ENCODE measurements at regions not wholly inside any gene's neighbourhood (a gene's known extent, or its start where the extent isn't known, plus 50 kb on each side); places are given as distances from the start of the nearest gene placed in this dataset.

DNA sequence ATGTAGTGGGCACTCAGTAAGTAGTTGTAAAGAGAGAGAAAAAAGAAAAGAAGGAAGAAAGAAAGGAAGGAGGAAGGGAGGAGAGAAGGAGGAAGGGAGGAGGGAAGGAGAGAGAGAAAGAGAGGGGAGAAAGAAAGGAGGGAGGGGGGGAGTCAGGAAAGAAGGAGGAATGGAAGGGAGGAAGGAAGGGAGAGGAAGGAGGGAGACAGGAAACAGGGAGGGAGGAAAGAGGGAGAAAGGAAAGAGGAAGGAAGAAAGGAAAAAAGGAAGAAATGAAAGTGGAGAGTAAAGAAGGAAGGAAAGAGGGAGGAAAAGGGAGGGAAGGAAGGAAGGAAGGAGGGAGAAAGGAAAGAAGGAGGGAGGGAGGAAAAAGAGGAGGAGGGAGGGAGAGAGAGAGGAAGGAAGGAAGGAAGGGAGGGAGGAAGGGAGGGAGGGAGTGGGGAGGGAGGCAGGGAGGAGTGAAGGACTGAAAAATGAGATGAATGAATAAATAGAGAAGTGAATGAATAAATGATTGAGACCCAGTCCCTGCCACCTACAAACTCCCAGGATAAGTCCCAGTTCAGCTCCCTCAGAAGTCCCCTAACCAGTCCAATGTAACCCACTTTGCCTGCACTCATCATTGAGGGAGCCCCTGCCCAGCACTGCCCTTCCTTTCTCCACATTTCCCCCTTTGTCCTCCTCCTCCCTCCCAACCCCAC lies 739.0 kb upstream of the TBX3 start:
- no peak overlapping the region for H3K9ac ChIP-seq
- no peaks in the 10 kb centered on the region for H3K4me1 ChIP-seq
- H3K4me3 ChIP-seq, result no peak overlapping the region
- no peak overlapping the region for H3K4me2 ChIP-seq
- TF ChIP-seq Cebpa-rat (IDR thresholded peaks at IDR 0.05), result no peak
- H4K20me1 ChIP-seq, result no peaks in the 10 kb centered on the region
- H3K9me3 ChIP-seq, result no peaks in the 10 kb centered on the region
- H3K27me3 ChIP-seq, result no peaks in the 10 kb centered on the region
- no peaks in the 10 kb centered on the region for H3K36me3 ChIP-seq
- H3K27ac ChIP-seq, result no peak overlapping the region

DNA sequence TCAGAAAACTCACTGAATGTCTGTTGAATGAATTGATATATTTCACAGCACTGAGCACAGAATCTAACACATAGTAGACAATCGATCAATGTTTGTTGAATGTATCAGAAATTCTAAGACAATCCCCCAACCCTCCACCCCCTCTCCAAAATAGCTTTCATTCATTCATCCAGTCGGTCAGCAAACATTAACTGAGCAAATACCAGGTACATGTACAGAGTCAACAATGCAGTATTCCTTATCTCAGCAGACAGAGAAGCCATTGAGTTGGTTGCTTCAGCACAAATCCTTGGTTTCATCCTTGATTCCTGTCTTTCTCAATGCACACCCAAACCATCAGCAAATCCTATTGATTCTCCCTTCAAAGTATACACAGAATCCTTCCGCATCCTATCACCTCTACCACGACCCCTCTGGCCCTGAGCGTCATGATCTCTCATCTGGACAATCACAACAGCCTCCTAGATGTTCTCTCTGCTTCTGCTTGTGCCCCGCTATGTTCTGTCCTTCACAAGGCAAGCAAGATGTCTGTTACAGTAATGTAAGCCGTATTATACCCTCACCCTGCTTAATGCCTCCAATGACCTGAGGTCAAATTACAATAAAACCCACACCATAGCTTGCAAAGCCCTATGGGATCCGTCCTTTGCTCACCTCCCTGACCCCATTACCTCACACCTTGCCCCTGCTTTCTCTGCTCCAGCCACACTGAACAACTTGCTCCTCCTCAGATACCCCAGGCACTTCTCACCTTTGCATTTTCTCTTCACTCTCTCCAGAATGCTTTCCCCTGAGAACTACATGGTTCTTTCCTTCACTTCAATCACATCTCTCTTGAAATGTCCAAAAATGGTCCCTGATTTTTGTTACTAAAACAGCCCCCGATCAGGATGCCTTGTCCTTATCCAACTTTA lies 738.1 kb upstream of the TBX3 start:
- no peak for TF ChIP-seq Cebpa-rat (IDR thresholded peaks at IDR 0.05)
- no peak overlapping the region for H3K4me3 ChIP-seq
- H3K9me3 ChIP-seq, result no peaks in the 10 kb centered on the region
- no peaks in the 10 kb centered on the region for H3K4me1 ChIP-seq
- no peaks in the 10 kb centered on the region for H3K36me3 ChIP-seq
- H3K9ac ChIP-seq, result no peak overlapping the region
- no peak overlapping the region for H3K4me2 ChIP-seq
- H3K27me3 ChIP-seq, result no peaks in the 10 kb centered on the region
- no peaks in the 10 kb centered on the region for H4K20me1 ChIP-seq
- H3K27ac ChIP-seq, result no peak overlapping the region

GRCh38 chr12:115421350-115421749 lies 737.4 kb upstream of the TBX3 start:
- no peaks in the 10 kb centered on the region for H4K20me1 ChIP-seq
- TF ChIP-seq Cebpa-rat (IDR thresholded peaks at IDR 0.05), result no peak
- H3K36me3 ChIP-seq, result no peaks in the 10 kb centered on the region
- H3K4me2 ChIP-seq, result no peak overlapping the region
- no peak overlapping the region for H3K27ac ChIP-seq
- no peaks in the 10 kb centered on the region for H3K27me3 ChIP-seq
- H3K4me1 ChIP-seq, result no peaks in the 10 kb centered on the region
- H3K9me3 ChIP-seq, result no peaks in the 10 kb centered on the region
- H3K4me3 ChIP-seq, result no peak overlapping the region
- no peak overlapping the region for H3K9ac ChIP-seq

- TF ChIP-seq Cebpa-rat (IDR thresholded peaks at IDR 0.05), result no peak
- no peaks in the 10 kb centered on the region for H4K20me1 ChIP-seq
- no peak overlapping the region for H3K4me2 ChIP-seq
- no peak overlapping the region for H3K27ac ChIP-seq
- H3K9ac ChIP-seq, result no peak overlapping the region
- no peaks in the 10 kb centered on the region for H3K4me1 ChIP-seq
- no peaks in the 10 kb centered on the region for H3K27me3 ChIP-seq
- H3K36me3 ChIP-seq, result no peaks in the 10 kb centered on the region
- H3K4me3 ChIP-seq, result no peak overlapping the region
- H3K9me3 ChIP-seq, result no peaks in the 10 kb centered on the region
These were observed 735.2 kb upstream of the TBX3 start for GRCh38 chr12:115419145-115419646.

GRCh38 chr12:115417610-115418009 lies 733.6 kb upstream of the TBX3 start:
- H3K4me2 ChIP-seq, result no peak overlapping the region
- no peaks in the 10 kb centered on the region for H3K36me3 ChIP-seq
- no peaks in the 10 kb centered on the region for H3K27me3 ChIP-seq
- no peaks in the 10 kb centered on the region for H3K4me1 ChIP-seq
- no peaks in the 10 kb centered on the region for H4K20me1 ChIP-seq
- H3K4me3 ChIP-seq, result no peak overlapping the region
- no peak overlapping the region for H3K9ac ChIP-seq
- H3K9me3 ChIP-seq, result no peaks in the 10 kb centered on the region
- no peak for TF ChIP-seq Cebpa-rat (IDR thresholded peaks at IDR 0.05)
- H3K27ac ChIP-seq, result no peak overlapping the region

DNA sequence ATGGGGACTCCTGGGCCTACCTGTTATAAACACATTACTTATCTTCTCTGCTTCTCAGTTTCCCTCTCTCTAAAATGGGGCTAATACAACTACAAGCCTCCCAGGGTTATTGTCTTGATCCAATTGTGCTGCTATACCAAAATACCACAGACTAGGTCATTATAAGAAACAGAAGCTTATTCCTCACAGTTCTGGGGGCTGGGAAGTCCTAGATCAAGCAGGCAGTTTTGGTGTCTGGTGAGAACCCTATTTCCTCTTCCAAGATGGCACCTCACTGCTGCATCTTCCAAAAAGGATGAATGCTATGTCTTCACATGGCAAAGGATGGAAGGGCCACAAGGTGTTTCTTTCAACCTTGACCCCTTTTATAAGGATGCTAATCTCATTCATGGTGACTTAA lies 732.9 kb upstream of the TBX3 start:
- TF ChIP-seq Cebpa-rat (IDR thresholded peaks at IDR 0.05), result no peak
- no peaks in the 10 kb centered on the region for H3K36me3 ChIP-seq
- no peak overlapping the region for H3K4me2 ChIP-seq
- H3K27ac ChIP-seq, result no peak overlapping the region
- no peaks in the 10 kb centered on the region for H3K4me1 ChIP-seq
- no peaks in the 10 kb centered on the region for H3K27me3 ChIP-seq
- no peak overlapping the region for H3K9ac ChIP-seq
- no peak overlapping the region for H3K4me3 ChIP-seq
- no peaks in the 10 kb centered on the region for H3K9me3 ChIP-seq
- H4K20me1 ChIP-seq, result no peaks in the 10 kb centered on the region

DNA sequence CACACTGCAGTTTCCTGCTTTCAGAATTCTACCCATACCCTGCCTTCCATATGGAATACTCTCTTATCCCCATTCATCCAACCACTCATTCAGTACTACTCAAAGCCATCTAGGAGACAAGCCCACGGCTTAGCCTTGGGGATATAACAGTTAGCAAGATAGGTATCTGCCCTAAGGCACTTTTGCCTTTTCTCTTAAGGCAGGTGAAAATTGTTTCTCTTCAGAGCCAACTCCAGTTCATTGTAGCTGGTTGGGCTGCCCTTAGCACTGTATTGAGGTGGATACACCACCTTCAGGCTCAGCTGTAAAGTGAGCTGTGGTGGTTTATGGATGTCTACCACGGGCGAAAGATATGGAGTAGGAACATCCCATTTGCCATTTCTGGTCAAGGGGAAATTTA lies 729.7 kb upstream of the TBX3 start:
- Histone ChIP-seq H3K36me3 (no peaks in the 10 kb centered on the region), H3K9me3 (no peaks in the 10 kb centered on the region), H3K4me2 (no peak overlapping the region), H3K27ac (no peak overlapping the region), H4K20me1 (no peaks in the 10 kb centered on the region), H3K4me3 (no peak overlapping the region), H3K27me3 (no peaks in the 10 kb centered on the region), H3K4me1 (no peaks in the 10 kb centered on the region), H3K9ac (no peak overlapping the region)
- TF ChIP-seq Cebpa-rat (IDR thresholded peaks at IDR 0.05), result no peak

DNA sequence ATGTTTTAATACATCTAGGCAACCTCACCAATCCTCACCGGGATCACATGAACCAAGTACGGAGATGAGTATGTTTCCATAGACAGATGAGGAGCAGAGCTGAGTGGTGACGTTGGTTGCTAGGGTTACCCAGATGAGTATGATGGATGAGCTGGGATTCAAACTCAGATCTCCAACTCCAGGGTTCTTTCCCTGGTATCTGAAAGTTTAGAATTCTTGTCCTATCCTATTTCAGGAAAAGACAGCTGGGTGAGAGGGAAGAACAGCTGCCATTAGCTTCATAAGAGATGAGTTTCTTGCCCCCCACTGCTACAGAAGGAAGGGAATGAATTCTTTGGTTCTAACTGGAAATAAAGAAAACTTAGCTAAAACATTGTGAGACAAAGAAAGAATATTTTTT lies 728.9 kb upstream of the TBX3 start:
- Histone ChIP-seq H4K20me1 (no peaks in the 10 kb centered on the region), H3K27me3 (no peaks in the 10 kb centered on the region), H3K4me2 (no peak overlapping the region), H3K36me3 (no peaks in the 10 kb centered on the region), H3K27ac (no peak overlapping the region), H3K4me3 (no peak overlapping the region), H3K4me1 (no peaks in the 10 kb centered on the region), H3K9me3 (no peaks in the 10 kb centered on the region), H3K9ac (no peak overlapping the region)
- no peak for TF ChIP-seq Cebpa-rat (IDR thresholded peaks at IDR 0.05)

- Histone ChIP-seq H4K20me1 (no peaks in the 10 kb centered on the region), H3K27me3 (no peaks in the 10 kb centered on the region), H3K9me3 (no peaks in the 10 kb centered on the region), H3K9ac (no peak overlapping the region), H3K4me3 (no peak overlapping the region), H3K4me2 (no peak overlapping the region), H3K4me1 (no peaks in the 10 kb centered on the region), H3K36me3 (no peaks in the 10 kb centered on the region), H3K27ac (no peak overlapping the region)
- TF ChIP-seq Cebpa-rat (IDR thresholded peaks at IDR 0.05), result no peak
These were observed 727.1 kb upstream of the TBX3 start for GRCh38 chr12:115411121-115411520.

DNA sequence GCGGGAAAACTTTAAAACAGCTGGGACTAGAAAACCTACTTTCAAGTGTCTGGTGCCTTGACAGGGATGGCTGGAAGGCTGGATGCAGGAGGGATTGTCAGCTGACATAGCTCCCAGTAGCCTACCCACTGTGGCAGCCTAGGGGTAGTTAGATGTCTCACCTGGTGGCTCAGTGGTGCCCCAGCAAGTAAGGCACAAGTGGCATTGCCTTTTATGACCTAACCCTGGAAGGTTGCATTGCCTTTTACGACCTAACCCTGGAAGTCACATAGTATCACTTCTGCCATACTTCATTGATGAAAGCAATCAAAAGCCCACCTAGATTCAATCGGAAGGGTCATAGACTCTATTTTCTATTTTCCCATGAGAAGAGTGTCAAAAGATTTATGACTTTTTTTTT lies 724.7 kb upstream of the TBX3 start:
- TF ChIP-seq Cebpa-rat (IDR thresholded peaks at IDR 0.05), result no peak
- Histone ChIP-seq H3K4me3 (no peak overlapping the region), H3K4me2 (no peak overlapping the region), H3K4me1 (no peaks in the 10 kb centered on the region), H3K36me3 (no peaks in the 10 kb centered on the region), H3K9ac (no peak overlapping the region), H3K27me3 (no peaks in the 10 kb centered on the region), H4K20me1 (no peaks in the 10 kb centered on the region), H3K9me3 (no peaks in the 10 kb centered on the region), H3K27ac (no peak overlapping the region)

Measured in BLaER1 (cell line).